ENCODE measurements at regions not wholly inside any gene's neighbourhood (a gene's known extent, or its start where the extent isn't known, plus 50 kb on each side); places are given as distances from the start of the nearest gene placed in this dataset.

- H3K36me3 Mint-ChIP-seq (ENCODE audit: low read depth) = no peaks in the 10 kb centered on the region
- no peak for DNase-seq
- H3K27me3 Mint-ChIP-seq (ENCODE audit: low read depth, poor library complexity) = peaks cover 52% of the 10 kb centered on the region
- H3K4me3 Mint-ChIP-seq = no peak overlapping the region
- no peak for TF ChIP-seq CTCF (IDR thresholded peaks at IDR 0.05)
- H3K4me1 Mint-ChIP-seq = peaks cover 5% of the 10 kb centered on the region
- H3K27ac Mint-ChIP-seq = no peak overlapping the region
- no peaks in the 10 kb centered on the region for H3K9me3 Mint-ChIP-seq
Measured at GRCh38 chr22:19640306-19640705, 74.0 kb upstream of the SEPTIN5 start.

GRCh38 chr22:19641254-19641982, 72.9 kb upstream of the SEPTIN5 start:
- no peaks in the 10 kb centered on the region for H3K36me3 Mint-ChIP-seq (ENCODE audit: low read depth)
- TF ChIP-seq CTCF (IDR thresholded peaks at IDR 0.05) = peak; percentile 66

GRCh38 chr22:19641983-19642451, 72.3 kb upstream of the SEPTIN5 start:
- H3K27ac Mint-ChIP-seq = no peak overlapping the region
- peaks cover 5% of the 10 kb centered on the region for H3K4me1 Mint-ChIP-seq
- H3K9me3 Mint-ChIP-seq = peaks cover 8% of the 10 kb centered on the region
- peaks cover 51% of the 10 kb centered on the region for H3K27me3 Mint-ChIP-seq (ENCODE audit: low read depth, poor library complexity)
- H3K36me3 Mint-ChIP-seq (ENCODE audit: low read depth) = peaks cover 3% of the 10 kb centered on the region
- no peak for TF ChIP-seq CTCF (IDR thresholded peaks at IDR 0.05)
- DNase-seq = no peak
- no peak overlapping the region for H3K4me3 Mint-ChIP-seq

More at GRCh38 chr22:19641254-19641982, 72.9 kb upstream of the SEPTIN5 start:
- Mint-ChIP-seq H3K4me3 (peak overlapping the region; percentile 52), H3K27ac (no peak overlapping the region), H3K4me1 (peaks cover 5% of the 10 kb centered on the region), H3K9me3 (peaks cover 2% of the 10 kb centered on the region), H3K27me3 (ENCODE audit: low read depth, poor library complexity) (peaks cover 50% of the 10 kb centered on the region)
- DNase-seq = peak; percentile 74

- H3K36me3 Mint-ChIP-seq (ENCODE audit: low read depth) = peaks cover 5% of the 10 kb centered on the region
- no peak for DNase-seq
- H3K9me3 Mint-ChIP-seq = peaks cover 21% of the 10 kb centered on the region
- H3K27ac Mint-ChIP-seq = no peak overlapping the region
- H3K4me1 Mint-ChIP-seq = peaks cover 5% of the 10 kb centered on the region
- no peak for TF ChIP-seq CTCF (IDR thresholded peaks at IDR 0.05)
- H3K4me3 Mint-ChIP-seq = no peak overlapping the region
- peaks cover 50% of the 10 kb centered on the region for H3K27me3 Mint-ChIP-seq (ENCODE audit: low read depth, poor library complexity)
Measured at GRCh38 chr22:19643448-19644313, 70.6 kb upstream of the SEPTIN5 start.

- TF ChIP-seq CTCF (IDR thresholded peaks at IDR 0.05) = no peak
- Mint-ChIP-seq H3K4me1 (peaks cover 5% of the 10 kb centered on the region), H3K36me3 (ENCODE audit: low read depth) (peaks cover 5% of the 10 kb centered on the region), H3K9me3 (peaks cover 29% of the 10 kb centered on the region), H3K27me3 (ENCODE audit: low read depth, poor library complexity) (peaks cover 49% of the 10 kb centered on the region), H3K4me3 (no peak overlapping the region), H3K27ac (no peak overlapping the region)
- no peak for DNase-seq
Measured at GRCh38 chr22:19644314-19645223, 69.7 kb upstream of the SEPTIN5 start.

Measured in nephron progenitor cell (in vitro differentiated cells).